K562 (cell line): ENCODE measurements at regions not wholly inside any gene's neighbourhood (a gene's known extent, or its start where the extent isn't known, plus 50 kb on each side); places are given as distances from the start of the nearest gene placed in this dataset.

Experiments
- CREB1 ChIP-seq, 2 experiments: sonication (generic) in 1 of 2; formaldehyde crosslinking in 1 of 2; IDR thresholded peaks; 2 replicates each; pipeline versions ENCODE4 v1.6.1 to v1.8.0; 2012 to 2022; ENCODE audit warnings: inconsistent platforms in 1 of 2, mild to moderate bottlenecking in 1 of 2, missing genetic modification reagents in 1 of 2, moderate library complexity in 1 of 2
- HCFC1 ChIP-seq: IDR thresholded peaks from 2 replicates; pipeline ENCODE4 v1.6.1; 2012; ENCODE audit warnings: low read depth, low read length, improper control_type of control experiment
- KLF1 ChIP-seq: fragments of 450-650 bp; IDR thresholded peaks from 2 replicates; pipeline ENCODE4 v1.6.1; 2016; ENCODE audit warnings: missing genetic modification characterization, missing compliant biosample characterization
- POLR2AphosphoS5 ChIP-seq: IDR thresholded peaks from 2 replicates; pipeline ENCODE4 v1.6.1; 2011; ENCODE audit warnings: mild to moderate bottlenecking, low read depth, low read length, moderate library complexity; ENCODE audit not compliant: control insufficient read depth, insufficient read depth
- SP2 ChIP-seq: IDR thresholded peaks from 2 replicates; pipeline ENCODE4 v1.6.1; 2011; ENCODE audit warnings: mild to moderate bottlenecking, low read depth, low read length, moderate library complexity; ENCODE audit not compliant: poor library complexity, severe bottlenecking; ENCODE audit errors: extremely low read depth
- TBP ChIP-seq: optimal IDR thresholded peaks from 2 replicates; pipeline ENCODE3; 2011; ENCODE audit warnings: low read depth, low read length, improper control_type of control experiment
- TCF7L2 ChIP-seq: fragments of 150-350 bp; IDR thresholded peaks from 2 replicates; pipeline ENCODE4 v1.6.1; 2016; ENCODE audit warnings: low read depth, mild to moderate bottlenecking, low read length, moderate library complexity
- TF ChIP-seq, protein P1 (sequence below): sonication (generic); formaldehyde crosslinking; IDR thresholded peaks from 2 replicates; pipeline ENCODE4 v1.8.0; 2022; ENCODE audit warnings: missing genetic modification reagents, mild to moderate bottlenecking, moderate library complexity, borderline replicate concordance
- TF ChIP-seq, protein P2 (sequence below), 2 experiments: fragments of 450-650 bp in 1 of 2; sonication (generic) in 1 of 2; formaldehyde crosslinking in 1 of 2; IDR thresholded peaks; 2 replicates each; pipeline versions ENCODE4 v1.7.1 to v1.9.0; 2016 to 2022; ENCODE audit warnings: inconsistent platforms in 1 of 2, mild to moderate bottlenecking in 1 of 2, missing genetic modification reagents in 1 of 2
- TF ChIP-seq, protein P3 (sequence below), 3 experiments: IDR thresholded peaks in 2 of 3; conservative IDR thresholded peaks in 1 of 3; 2 replicates each; pipeline ENCODE4 v1.5.1; 2011 to 2012; ENCODE audit warnings: low read length in 3 of 3, mild to moderate bottlenecking in 3 of 3, control low read depth in 2 of 3, improper control_type of control experiment in 1 of 3, inconsistent platforms in 1 of 3, low read depth in 1 of 3, mixed read lengths in 1 of 3, moderate library complexity in 1 of 3; ENCODE audit not compliant: insufficient read depth in 2 of 3

DNA sequence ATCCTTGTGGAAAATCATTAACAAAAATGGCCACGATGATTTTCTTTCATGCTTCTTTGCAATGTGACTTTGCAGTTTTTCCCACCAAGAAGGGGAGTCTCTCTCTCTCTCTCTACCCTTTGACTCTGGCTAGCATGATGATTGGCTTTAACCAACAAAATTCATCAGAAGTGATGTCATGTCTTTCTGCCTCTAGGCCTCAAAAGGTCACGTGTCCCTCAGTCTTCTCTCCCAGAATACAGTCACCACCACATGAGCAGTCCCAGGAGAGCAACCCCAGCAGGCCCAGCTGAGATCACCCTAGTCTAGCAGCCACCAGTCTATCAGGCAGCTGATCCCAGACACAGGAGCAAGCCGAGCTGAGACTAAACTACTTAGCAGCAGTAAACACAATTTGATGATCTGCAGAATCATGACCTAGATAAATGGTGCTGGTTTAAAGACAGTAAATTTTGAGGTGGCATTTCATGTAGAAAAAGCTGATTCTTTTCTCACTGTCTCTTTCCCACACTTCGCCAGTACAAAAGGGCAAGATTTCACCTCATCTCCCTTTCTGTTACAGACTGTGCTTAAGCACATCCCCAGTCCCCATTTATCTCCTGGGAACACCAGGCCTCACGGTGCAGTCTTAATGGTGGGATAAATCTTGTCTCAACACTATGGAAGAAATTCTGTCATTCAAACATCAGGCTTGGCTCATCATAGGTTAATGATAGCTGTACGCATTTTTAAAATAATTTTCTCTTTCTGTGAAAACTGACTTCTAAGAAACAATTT, 132.7 kb downstream of the SCG2 start:
- TF ChIP-seq SP2 (no peak), HCFC1 (no peak), CREB1 (IDR thresholded peaks at IDR 0.05) (no peak), CREB1 (CRISPR knock-in tag; IDR thresholded peaks at IDR 0.05) (no peak), TBP (no peak), POLR2AphosphoS5 (no peak), KLF1 (no peak), TCF7L2 (no peak)
- TF ChIP-seq, protein P1, sequence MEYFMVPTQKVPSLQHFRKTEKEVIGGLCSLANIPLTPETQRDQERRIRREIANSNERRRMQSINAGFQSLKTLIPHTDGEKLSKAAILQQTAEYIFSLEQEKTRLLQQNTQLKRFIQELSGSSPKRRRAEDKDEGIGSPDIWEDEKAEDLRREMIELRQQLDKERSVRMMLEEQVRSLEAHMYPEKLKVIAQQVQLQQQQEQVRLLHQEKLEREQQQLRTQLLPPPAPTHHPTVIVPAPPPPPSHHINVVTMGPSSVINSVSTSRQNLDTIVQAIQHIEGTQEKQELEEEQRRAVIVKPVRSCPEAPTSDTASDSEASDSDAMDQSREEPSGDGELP (CRISPR knock-in tag) = no peak
- TF ChIP-seq, protein P2, sequence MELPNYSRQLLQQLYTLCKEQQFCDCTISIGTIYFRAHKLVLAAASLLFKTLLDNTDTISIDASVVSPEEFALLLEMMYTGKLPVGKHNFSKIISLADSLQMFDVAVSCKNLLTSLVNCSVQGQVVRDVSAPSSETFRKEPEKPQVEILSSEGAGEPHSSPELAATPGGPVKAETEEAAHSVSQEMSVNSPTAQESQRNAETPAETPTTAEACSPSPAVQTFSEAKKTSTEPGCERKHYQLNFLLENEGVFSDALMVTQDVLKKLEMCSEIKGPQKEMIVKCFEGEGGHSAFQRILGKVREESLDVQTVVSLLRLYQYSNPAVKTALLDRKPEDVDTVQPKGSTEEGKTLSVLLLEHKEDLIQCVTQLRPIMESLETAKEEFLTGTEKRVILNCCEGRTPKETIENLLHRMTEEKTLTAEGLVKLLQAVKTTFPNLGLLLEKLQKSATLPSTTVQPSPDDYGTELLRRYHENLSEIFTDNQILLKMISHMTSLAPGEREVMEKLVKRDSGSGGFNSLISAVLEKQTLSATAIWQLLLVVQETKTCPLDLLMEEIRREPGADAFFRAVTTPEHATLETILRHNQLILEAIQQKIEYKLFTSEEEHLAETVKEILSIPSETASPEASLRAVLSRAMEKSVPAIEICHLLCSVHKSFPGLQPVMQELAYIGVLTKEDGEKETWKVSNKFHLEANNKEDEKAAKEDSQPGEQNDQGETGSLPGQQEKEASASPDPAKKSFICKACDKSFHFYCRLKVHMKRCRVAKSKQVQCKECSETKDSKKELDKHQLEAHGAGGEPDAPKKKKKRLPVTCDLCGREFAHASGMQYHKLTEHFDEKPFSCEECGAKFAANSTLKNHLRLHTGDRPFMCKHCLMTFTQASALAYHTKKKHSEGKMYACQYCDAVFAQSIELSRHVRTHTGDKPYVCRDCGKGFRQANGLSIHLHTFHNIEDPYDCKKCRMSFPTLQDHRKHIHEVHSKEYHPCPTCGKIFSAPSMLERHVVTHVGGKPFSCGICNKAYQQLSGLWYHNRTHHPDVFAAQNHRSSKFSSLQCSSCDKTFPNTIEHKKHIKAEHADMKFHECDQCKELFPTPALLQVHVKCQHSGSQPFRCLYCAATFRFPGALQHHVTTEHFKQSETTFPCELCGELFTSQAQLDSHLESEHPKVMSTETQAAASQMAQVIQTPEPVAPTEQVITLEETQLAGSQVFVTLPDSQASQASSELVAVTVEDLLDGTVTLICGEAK (IDR thresholded peaks at IDR 0.05) = no peak
- TF ChIP-seq, protein P2 (CRISPR knock-in tag; IDR thresholded peaks at IDR 0.05) = no peak
- TF ChIP-seq, protein P3, sequence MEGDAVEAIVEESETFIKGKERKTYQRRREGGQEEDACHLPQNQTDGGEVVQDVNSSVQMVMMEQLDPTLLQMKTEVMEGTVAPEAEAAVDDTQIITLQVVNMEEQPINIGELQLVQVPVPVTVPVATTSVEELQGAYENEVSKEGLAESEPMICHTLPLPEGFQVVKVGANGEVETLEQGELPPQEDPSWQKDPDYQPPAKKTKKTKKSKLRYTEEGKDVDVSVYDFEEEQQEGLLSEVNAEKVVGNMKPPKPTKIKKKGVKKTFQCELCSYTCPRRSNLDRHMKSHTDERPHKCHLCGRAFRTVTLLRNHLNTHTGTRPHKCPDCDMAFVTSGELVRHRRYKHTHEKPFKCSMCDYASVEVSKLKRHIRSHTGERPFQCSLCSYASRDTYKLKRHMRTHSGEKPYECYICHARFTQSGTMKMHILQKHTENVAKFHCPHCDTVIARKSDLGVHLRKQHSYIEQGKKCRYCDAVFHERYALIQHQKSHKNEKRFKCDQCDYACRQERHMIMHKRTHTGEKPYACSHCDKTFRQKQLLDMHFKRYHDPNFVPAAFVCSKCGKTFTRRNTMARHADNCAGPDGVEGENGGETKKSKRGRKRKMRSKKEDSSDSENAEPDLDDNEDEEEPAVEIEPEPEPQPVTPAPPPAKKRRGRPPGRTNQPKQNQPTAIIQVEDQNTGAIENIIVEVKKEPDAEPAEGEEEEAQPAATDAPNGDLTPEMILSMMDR (IDR thresholded peaks at IDR 0.05 in 2 of 3, conservative IDR thresholded peaks at IDR 0.05 in 1 of 3; ENCODE audit: insufficient read depth in 2 of 3, low read depth in 1 of 3, low read length in 3 of 3) = no peak
